Lower leg skin (tissue), 3 donors: ENCODE measurements at regions not wholly inside any gene's neighbourhood (a gene's known extent, or its start where the extent isn't known, plus 50 kb on each side); places are given as distances from the start of the nearest gene placed in this dataset.

Experiments used
- CTCF ChIP-seq, 3 donors: fragments of 450-650 bp; IDR thresholded peaks; one replicate each; pipeline ENCODE4 v1.5.1; 2016; ENCODE audit warnings: antibody characterized with exemption in 3 of 3, mild to moderate bottlenecking in 3 of 3, moderate library complexity in 2 of 3
- POLR2A ChIP-seq, 2 donors: fragments of 450-650 bp; IDR thresholded peaks; one replicate each; pipeline ENCODE4 v1.6.1; 2016 to 2017; ENCODE audit warnings: antibody characterized with exemption in 2 of 2, mild to moderate bottlenecking in 1 of 2, moderate library complexity in 1 of 2

DNA sequence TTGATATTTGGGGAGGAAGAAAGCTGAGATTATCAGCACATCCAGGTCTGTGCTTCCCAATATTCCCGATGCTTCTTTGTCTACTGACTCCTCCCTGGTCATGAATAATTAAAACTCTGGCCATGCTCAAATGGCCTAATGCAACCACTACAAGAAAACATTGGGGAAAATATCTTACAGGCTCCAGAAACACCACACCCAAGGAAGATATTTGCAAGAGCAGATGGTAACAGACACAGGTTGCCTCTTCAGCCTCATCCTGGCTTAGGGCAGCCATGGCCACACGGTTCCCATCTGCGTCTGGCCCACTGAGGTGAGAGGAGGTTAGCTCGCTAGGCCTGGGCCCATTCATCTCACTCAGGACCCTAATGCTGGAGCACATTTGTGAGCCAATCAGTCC lies 108.4 kb upstream of the SDK1 start:
- no peak for TF ChIP-seq POLR2A (IDR thresholded peaks at IDR 0.05)
- no peak for TF ChIP-seq CTCF (IDR thresholded peaks at IDR 0.05)
